ENCODE measurements at regions not wholly inside any gene's neighbourhood (a gene's known extent, or its start where the extent isn't known, plus 50 kb on each side); places are given as distances from the start of the nearest gene placed in this dataset.
"Not testable (repeated sequence)": the region's sequence is repeated elsewhere in the genome, so short reads cannot be mapped to it uniquely, and the experiment has no call there.

- in situ Hi-C loops (cut with HindIII; ENCODE audit: low pct_unique_long_range_greater_than_20kb, low sequenced_read_pairs): no loop called here
Measured at GRCh38 chr11:23201936-23202522, 341.8 kb upstream of the CCDC179 start.

DNA sequence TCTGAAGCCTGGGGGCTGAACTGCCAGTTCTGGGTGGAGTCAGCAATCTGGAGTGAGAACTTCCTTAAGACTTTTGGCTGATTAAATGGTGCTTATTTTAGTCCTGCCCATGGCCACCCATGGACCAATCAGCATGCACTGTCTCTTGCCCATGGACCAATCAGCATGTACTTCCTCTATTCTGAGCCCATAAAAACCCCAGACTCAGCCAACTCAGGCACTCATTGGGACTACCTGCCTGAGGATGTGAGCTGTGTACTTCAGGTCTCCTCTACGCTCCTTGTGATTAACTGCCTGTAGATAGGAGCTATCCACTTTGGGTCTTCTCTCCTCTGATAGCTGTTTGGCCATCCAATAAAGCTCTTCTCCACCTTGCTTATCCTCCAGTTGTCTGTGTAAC is 342.3 kb upstream of the CCDC179 start:
- in situ Hi-C loops (cut with HindIII; ENCODE audit: low pct_unique_long_range_greater_than_20kb, low sequenced_read_pairs): no loop called here
- DNase-seq (ENCODE audit: low read depth in 1 of 2, low spot score in 1 of 2): peak in 1 of 2 experiments; percentile 13

More at GRCh38 chr11:23201936-23202522, 341.8 kb upstream of the CCDC179 start:
- no peak for DNase-seq (ENCODE audit: low read depth in 1 of 2, low spot score in 1 of 2)
- no peak for TF ChIP-seq JUND (IDR thresholded peaks at IDR 0.05; ENCODE audit: low read depth)

DNA sequence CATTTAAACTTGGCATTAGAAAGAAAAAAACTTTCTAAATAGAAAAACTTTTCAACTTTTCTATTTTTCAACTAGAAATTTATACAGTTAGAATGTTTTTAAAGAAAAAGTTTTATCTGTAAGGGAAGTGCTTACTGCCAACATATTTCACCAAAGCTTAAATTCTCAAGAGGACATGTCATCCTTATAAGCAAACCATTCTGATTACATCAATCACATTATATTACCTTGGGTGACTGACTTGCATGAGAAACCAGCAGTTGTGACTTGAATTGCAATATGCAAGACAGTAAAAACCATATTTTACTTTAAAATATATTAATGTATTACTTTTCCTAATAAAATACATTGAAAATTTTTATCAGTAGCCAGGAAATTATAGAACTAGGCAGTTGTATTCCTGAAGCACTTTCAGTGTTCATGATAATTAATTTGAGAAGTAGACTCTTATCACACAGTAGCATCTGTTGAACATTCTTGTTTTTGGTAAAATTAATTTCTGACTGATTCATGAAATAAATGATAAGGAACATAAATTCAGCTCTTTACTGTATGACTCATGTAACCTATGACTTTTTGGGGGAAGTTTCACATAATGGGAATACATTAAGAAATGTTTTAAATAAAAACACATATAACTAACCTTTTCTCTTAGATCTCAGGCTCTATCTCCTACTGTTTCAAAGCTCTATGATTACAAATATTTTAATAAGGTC is 345.0 kb upstream of the CCDC179 start:
- no peak for TF ChIP-seq JUND (IDR thresholded peaks at IDR 0.05; ENCODE audit: low read depth)
- in situ Hi-C loops (cut with HindIII; ENCODE audit: low pct_unique_long_range_greater_than_20kb, low sequenced_read_pairs): no loop called here
- DNase-seq (ENCODE audit: low read depth in 1 of 2, low spot score in 1 of 2): no peak

More for the DNA sequence above, 342.3 kb upstream of the CCDC179 start:
- TF ChIP-seq JUND (IDR thresholded peaks at IDR 0.05; ENCODE audit: low read depth): no peak

DNA sequence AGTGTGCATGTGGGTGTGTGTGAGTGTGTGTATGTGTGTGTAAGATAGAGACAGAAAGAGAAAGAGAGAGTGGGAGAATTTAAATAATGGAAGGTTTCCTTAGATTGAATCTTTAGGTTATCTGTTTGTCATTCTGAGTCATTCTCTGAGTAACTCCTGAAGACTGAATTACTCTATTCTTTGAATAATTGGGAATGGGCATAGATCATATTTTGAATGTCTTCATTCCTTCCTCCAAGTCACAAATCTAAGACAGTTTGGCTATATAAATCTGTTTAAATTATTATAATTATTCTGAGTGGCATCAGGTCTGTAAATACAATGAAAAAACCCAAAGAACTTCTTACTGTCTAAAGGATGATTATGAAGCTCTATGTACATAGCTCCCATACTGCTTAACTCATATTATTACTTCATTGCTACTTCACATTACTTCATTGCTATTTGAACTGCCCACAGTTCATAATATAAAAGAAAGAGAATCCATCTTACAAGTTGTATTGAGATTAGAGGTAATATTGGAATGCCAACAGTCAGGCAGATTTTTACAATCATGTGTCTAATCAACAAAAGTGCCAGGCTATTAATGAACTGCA is 346.6 kb upstream of the CCDC179 start:
- in situ Hi-C loops (cut with HindIII; ENCODE audit: low pct_unique_long_range_greater_than_20kb, low sequenced_read_pairs): no loop called here
- no peak for TF ChIP-seq JUND (IDR thresholded peaks at IDR 0.05; ENCODE audit: low read depth)

GRCh38 chr11:23211221-23211620 is 350.9 kb upstream of the CCDC179 start:
- in situ Hi-C loops (cut with HindIII; ENCODE audit: low pct_unique_long_range_greater_than_20kb, low sequenced_read_pairs): no loop called here
- no peak for DNase-seq (ENCODE audit: low read depth in 1 of 2, low spot score in 1 of 2)
- TF ChIP-seq JUND (IDR thresholded peaks at IDR 0.05; ENCODE audit: low read depth): no peak

More for the DNA sequence above, 346.6 kb upstream of the CCDC179 start:
- no peak for DNase-seq (ENCODE audit: low read depth in 1 of 2, low spot score in 1 of 2)

DNA sequence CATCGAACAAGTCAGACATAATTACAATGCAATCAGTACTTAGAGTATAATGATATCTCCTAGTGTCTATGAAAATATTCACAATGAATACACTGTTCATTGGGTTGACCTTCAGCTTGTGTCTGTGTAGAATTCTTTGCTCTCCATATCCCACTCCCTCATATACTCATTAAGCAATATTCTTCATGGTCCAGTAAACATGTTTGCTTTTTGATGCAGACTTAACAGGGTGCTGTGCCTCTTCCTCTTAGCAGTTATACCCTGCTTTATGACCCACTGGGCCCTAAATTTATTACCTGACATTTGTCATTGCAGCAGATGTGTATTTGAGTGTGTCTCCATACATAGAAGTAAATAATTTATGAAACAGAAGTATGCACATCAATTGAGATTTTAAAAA is 352.5 kb upstream of the CCDC179 start:
- in situ Hi-C loops (cut with HindIII; ENCODE audit: low pct_unique_long_range_greater_than_20kb, low sequenced_read_pairs): no loop called here
- DNase-seq (ENCODE audit: low read depth in 1 of 2, low spot score in 1 of 2): no peak
- TF ChIP-seq JUND (IDR thresholded peaks at IDR 0.05; ENCODE audit: low read depth): no peak

- no peak for TF ChIP-seq JUND (IDR thresholded peaks at IDR 0.05; ENCODE audit: low read depth)
- no peak for DNase-seq (ENCODE audit: low read depth in 1 of 2, low spot score in 1 of 2)
- in situ Hi-C loops (cut with HindIII; ENCODE audit: low pct_unique_long_range_greater_than_20kb, low sequenced_read_pairs): no loop called here
Measured at GRCh38 chr11:23217072-23217471, 356.8 kb upstream of the CCDC179 start.

DNA sequence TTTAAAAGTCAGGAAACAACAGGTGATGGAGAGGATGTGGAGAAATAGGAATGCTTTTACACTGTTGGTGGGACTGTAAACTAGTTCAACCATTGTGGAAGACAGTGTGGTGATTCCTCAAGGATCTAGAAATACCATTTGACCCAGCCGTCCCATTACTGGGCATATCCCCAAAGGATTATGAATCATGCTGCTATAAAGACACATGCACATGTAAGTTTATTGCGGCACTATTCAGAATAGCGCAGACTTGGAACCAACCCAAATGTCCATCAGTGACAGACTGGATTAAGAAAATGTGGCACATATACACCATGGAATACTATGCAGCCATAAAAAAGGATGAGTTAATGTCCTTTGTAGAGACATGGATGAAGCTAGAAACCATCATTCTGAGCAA is 359.8 kb upstream of the CCDC179 start:
- in situ Hi-C loops (cut with HindIII; ENCODE audit: low pct_unique_long_range_greater_than_20kb, low sequenced_read_pairs); DNase-seq (ENCODE audit: low read depth in 1 of 2, low spot score in 1 of 2): not testable (repeated sequence)

- no peak for DNase-seq (ENCODE audit: low read depth in 1 of 2, low spot score in 1 of 2)
- in situ Hi-C loops (cut with HindIII; ENCODE audit: low pct_unique_long_range_greater_than_20kb, low sequenced_read_pairs): no loop called here
- no peak for TF ChIP-seq JUND (IDR thresholded peaks at IDR 0.05; ENCODE audit: low read depth)
Measured at GRCh38 chr11:23221366-23221765, 361.1 kb upstream of the CCDC179 start.

- DNase-seq (ENCODE audit: low read depth in 1 of 2, low spot score in 1 of 2): no peak
- in situ Hi-C loops (cut with HindIII; ENCODE audit: low pct_unique_long_range_greater_than_20kb, low sequenced_read_pairs): no loop called here
- TF ChIP-seq JUND (IDR thresholded peaks at IDR 0.05; ENCODE audit: low read depth): no peak
Measured at GRCh38 chr11:23226331-23227077, 366.2 kb upstream of the CCDC179 start.

DNA sequence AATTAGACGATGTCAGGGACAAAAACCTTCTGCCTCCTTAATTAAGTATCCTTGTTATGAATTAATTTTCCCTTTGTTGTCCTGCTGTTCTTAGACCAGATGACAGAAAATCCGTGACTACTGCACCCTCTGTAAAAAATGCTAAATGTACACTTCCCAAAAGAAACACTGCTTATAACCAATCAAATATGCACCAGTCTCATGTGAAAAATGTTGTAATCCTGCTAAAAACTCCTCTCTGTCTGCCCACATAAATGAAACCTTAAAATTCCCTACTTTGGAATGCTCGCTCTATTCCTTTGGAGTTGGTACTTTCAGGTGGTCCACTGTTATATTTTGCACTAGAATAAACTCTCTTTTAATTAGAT is 366.8 kb upstream of the CCDC179 start:
- in situ Hi-C loops (cut with HindIII; ENCODE audit: low pct_unique_long_range_greater_than_20kb, low sequenced_read_pairs): no loop called here
- TF ChIP-seq JUND (IDR thresholded peaks at IDR 0.05; ENCODE audit: low read depth): no peak
- no peak for DNase-seq (ENCODE audit: low read depth in 1 of 2, low spot score in 1 of 2)

DNA sequence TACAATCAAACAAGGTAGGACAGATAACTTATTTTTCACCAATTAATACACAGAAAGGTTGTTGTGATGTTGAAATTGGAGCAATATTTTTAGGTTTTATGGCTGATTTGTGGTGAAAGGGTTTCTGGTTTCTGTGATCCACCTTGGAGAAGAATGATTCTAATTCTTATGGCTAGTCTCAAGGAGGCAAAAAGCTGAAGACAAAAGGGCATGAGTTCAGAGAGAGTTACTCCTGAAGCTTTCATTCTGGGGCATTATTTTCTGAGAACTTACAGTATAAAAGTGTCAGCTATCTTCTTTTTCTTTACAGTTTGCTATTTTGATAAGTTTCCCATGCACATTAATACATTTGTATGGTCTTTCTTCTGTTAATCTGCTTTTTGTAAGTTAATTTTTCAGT is 372.4 kb upstream of the CCDC179 start:
- no peak for TF ChIP-seq JUND (IDR thresholded peaks at IDR 0.05; ENCODE audit: low read depth)
- DNase-seq (ENCODE audit: low read depth in 1 of 2, low spot score in 1 of 2): no peak
- in situ Hi-C loops (cut with HindIII; ENCODE audit: low pct_unique_long_range_greater_than_20kb, low sequenced_read_pairs): no loop called here

DNA sequence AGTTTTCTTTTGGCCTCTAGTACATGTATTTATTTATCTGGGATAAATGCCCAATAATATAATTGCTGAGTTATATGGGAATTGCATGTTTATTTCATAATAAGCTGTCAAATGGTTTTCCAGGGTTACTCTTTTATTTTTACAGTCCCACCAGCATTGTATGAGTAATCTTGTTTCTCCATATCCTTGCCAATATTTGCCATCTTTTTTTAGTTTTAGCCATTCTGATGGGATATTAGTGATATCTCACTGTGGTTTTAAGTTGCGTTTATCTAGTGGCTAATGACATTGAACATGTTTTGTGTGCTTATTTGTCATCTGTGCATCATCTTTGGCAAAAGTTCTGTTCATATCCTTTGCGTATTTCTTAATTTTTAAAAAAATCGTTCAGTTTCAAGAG is 372.8 kb upstream of the CCDC179 start:
- DNase-seq (ENCODE audit: low read depth in 1 of 2, low spot score in 1 of 2): no peak
- TF ChIP-seq JUND (IDR thresholded peaks at IDR 0.05; ENCODE audit: low read depth): no peak
- in situ Hi-C loops (cut with HindIII; ENCODE audit: low pct_unique_long_range_greater_than_20kb, low sequenced_read_pairs): no loop called here
